MM.1S (cell line): ENCODE measurements at regions not wholly inside any gene's neighbourhood (a gene's known extent, or its start where the extent isn't known, plus 50 kb on each side); places are given as distances from the start of the nearest gene placed in this dataset.

Experiments used
- DNase-seq: peaks from one replicate; pipeline ENCODE4 v3.0.0-alpha.2; 2015
- H2AFZ ChIP-seq: fragments of 300-600 bp; sonication (generic); 2 replicates; pipeline ENCODE4 v1.6.0; 2016; ENCODE audit warnings: antibody characterized with exemption, low read length
- H3F3A ChIP-seq: fragments of 300-600 bp; sonication (generic); 2 replicates; pipeline ENCODE4 v1.6.1; 2016; ENCODE audit warnings: mild to moderate bottlenecking, antibody characterized with exemption, low read length, moderate library complexity, mixed read lengths; ENCODE audit not compliant: insufficient read depth
- H3K27ac ChIP-seq: fragments of 300-600 bp; sonication (generic); 2 replicates; pipeline ENCODE4 v1.5.1; 2016; ENCODE audit warnings: mild to moderate bottlenecking, low read length
- H3K27me3 ChIP-seq: fragments of 300-600 bp; sonication (generic); replicated peaks from 2 replicates; pipeline ENCODE4 v1.6.0; 2016; ENCODE audit warnings: low read length; ENCODE audit not compliant: insufficient read depth
- H3K36me3 ChIP-seq: fragments of 300-600 bp; sonication (generic); replicated peaks from 2 replicates; pipeline ENCODE4 v1.6.1; 2016; ENCODE audit warnings: mild to moderate bottlenecking, low read length, mixed read lengths; ENCODE audit not compliant: insufficient read depth
- H3K4me1 ChIP-seq: fragments of 300-600 bp; sonication (generic); 2 replicates; pipeline ENCODE4 v1.6.1; 2016; ENCODE audit warnings: low read length, mixed read lengths
- H3K4me2 ChIP-seq: fragments of 300-600 bp; sonication (generic); 2 replicates; pipeline ENCODE4 v1.6.0; 2016; ENCODE audit warnings: low read depth, low read length
- H3K4me3 ChIP-seq: fragments of 300-600 bp; sonication (generic); 2 replicates; pipeline ENCODE4 v1.5.1; 2016; ENCODE audit warnings: low read length, mixed read lengths
- H3K79me2 ChIP-seq: fragments of 300-600 bp; sonication (generic); 2 replicates; pipeline ENCODE4 v1.6.1; 2016; ENCODE audit warnings: mixed run types, low read length, mixed read lengths
- H3K9ac ChIP-seq: fragments of 300-600 bp; sonication (generic); 2 replicates; pipeline ENCODE4 v1.6.1; 2016; ENCODE audit warnings: low read length, mixed read lengths
- H3K9me2 ChIP-seq: fragments of 300-600 bp; sonication (generic); replicated peaks from 2 replicates; pipeline ENCODE4 v1.6.1; 2016; ENCODE audit warnings: mild to moderate bottlenecking, low read length, mixed read lengths; ENCODE audit not compliant: insufficient read depth
- H3K9me3 ChIP-seq: fragments of 300-600 bp; sonication (generic); replicated peaks from 2 replicates; pipeline ENCODE4 v1.6.1; 2016; ENCODE audit warnings: mild to moderate bottlenecking, low read length, mixed read lengths; ENCODE audit not compliant: insufficient read depth
- H4K20me1 ChIP-seq: fragments of 300-600 bp; sonication (generic); 2 replicates; pipeline ENCODE4 v1.6.1; 2016; ENCODE audit warnings: mild to moderate bottlenecking, low read length, moderate library complexity, mixed read lengths; ENCODE audit not compliant: insufficient read depth
- EZH2 ChIP-seq: fragments of 300-600 bp; sonication (generic); optimal IDR thresholded peaks from 2 replicates; pipeline ENCODE3; 2017; ENCODE audit warnings: low read depth, mild to moderate bottlenecking, antibody characterized with exemption, low read length, mixed read lengths
- EZH2phosphoT487 ChIP-seq: fragments of 300-600 bp; sonication (generic); IDR thresholded peaks from 2 replicates; pipeline ENCODE4 v1.6.1; 2018; ENCODE audit warnings: antibody characterized with exemption, low read length
- TF ChIP-seq, protein P1 (sequence below): fragments of 300-600 bp; sonication (generic); IDR thresholded peaks from 2 replicates; pipeline ENCODE4 v1.5.1; 2016; ENCODE audit warnings: antibody characterized with exemption, low read length, mixed read lengths

GRCh38 chr6:106759112-106759511 is 129.7 kb downstream of the QRSL1 start:
- Histone ChIP-seq H3K79me2 (no peaks in the 10 kb centered on the region), H3K4me2 (no peak overlapping the region), H3K27ac (no peak overlapping the region), H3K9ac (no peak overlapping the region), H3K27me3 (no peaks in the 10 kb centered on the region), H4K20me1 (no peaks in the 10 kb centered on the region), H3K36me3 (no peaks in the 10 kb centered on the region), H3K9me3 (no peaks in the 10 kb centered on the region), H2AFZ (no peak overlapping the region), H3K4me3 (no peak overlapping the region), H3K4me1 (no peaks in the 10 kb centered on the region), H3K9me2 (no peaks in the 10 kb centered on the region), H3F3A (no peaks in the 10 kb centered on the region)
- DNase-seq: no peak
- no peak for TF ChIP-seq EZH2

- no peaks in the 10 kb centered on the region for H3K79me2 ChIP-seq
- H3K27me3 ChIP-seq: no peaks in the 10 kb centered on the region
- no peak overlapping the region for H3K27ac ChIP-seq
These were observed 128.5 kb downstream of the QRSL1 start for GRCh38 chr6:106757722-106758467.

GRCh38 chr6:106757267-106757666 is 127.9 kb downstream of the QRSL1 start:
- no peaks in the 10 kb centered on the region for H3F3A ChIP-seq
- no peak overlapping the region for H2AFZ ChIP-seq
- no peaks in the 10 kb centered on the region for H3K9me2 ChIP-seq
- H3K27me3 ChIP-seq: no peaks in the 10 kb centered on the region
- no peaks in the 10 kb centered on the region for H3K4me1 ChIP-seq
- no peak overlapping the region for H3K4me3 ChIP-seq
- no peak overlapping the region for H3K9ac ChIP-seq
- H3K36me3 ChIP-seq: no peaks in the 10 kb centered on the region
- H3K4me2 ChIP-seq: no peak overlapping the region
- DNase-seq: no peak
- H4K20me1 ChIP-seq: no peaks in the 10 kb centered on the region
- no peaks in the 10 kb centered on the region for H3K9me3 ChIP-seq
- no peak overlapping the region for H3K27ac ChIP-seq
- TF ChIP-seq EZH2: no peak
- TF ChIP-seq, protein P1, sequence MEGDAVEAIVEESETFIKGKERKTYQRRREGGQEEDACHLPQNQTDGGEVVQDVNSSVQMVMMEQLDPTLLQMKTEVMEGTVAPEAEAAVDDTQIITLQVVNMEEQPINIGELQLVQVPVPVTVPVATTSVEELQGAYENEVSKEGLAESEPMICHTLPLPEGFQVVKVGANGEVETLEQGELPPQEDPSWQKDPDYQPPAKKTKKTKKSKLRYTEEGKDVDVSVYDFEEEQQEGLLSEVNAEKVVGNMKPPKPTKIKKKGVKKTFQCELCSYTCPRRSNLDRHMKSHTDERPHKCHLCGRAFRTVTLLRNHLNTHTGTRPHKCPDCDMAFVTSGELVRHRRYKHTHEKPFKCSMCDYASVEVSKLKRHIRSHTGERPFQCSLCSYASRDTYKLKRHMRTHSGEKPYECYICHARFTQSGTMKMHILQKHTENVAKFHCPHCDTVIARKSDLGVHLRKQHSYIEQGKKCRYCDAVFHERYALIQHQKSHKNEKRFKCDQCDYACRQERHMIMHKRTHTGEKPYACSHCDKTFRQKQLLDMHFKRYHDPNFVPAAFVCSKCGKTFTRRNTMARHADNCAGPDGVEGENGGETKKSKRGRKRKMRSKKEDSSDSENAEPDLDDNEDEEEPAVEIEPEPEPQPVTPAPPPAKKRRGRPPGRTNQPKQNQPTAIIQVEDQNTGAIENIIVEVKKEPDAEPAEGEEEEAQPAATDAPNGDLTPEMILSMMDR: no peak
- TF ChIP-seq EZH2phosphoT487: no peak
- no peaks in the 10 kb centered on the region for H3K79me2 ChIP-seq

More at GRCh38 chr6:106757722-106758467, 128.5 kb downstream of the QRSL1 start:
- Histone ChIP-seq H3K4me2 (no peak overlapping the region), H3K36me3 (no peaks in the 10 kb centered on the region), H3K9me2 (no peaks in the 10 kb centered on the region), H4K20me1 (no peaks in the 10 kb centered on the region), H3F3A (no peaks in the 10 kb centered on the region), H2AFZ (no peak overlapping the region), H3K9me3 (no peaks in the 10 kb centered on the region), H3K4me3 (no peak overlapping the region), H3K9ac (no peak overlapping the region), H3K4me1 (no peaks in the 10 kb centered on the region)
- DNase-seq: no peak
- TF ChIP-seq, protein P1: no peak
- TF ChIP-seq EZH2phosphoT487: no peak
- no peak for TF ChIP-seq EZH2

GRCh38 chr6:106754215-106754614 is 124.8 kb downstream of the QRSL1 start:
- Histone ChIP-seq H3K4me1 (no peaks in the 10 kb centered on the region), H3K27ac (no peak overlapping the region), H3F3A (no peaks in the 10 kb centered on the region), H3K9me2 (no peaks in the 10 kb centered on the region), H3K9ac (no peak overlapping the region), H2AFZ (no peak overlapping the region), H3K9me3 (no peaks in the 10 kb centered on the region), H4K20me1 (no peaks in the 10 kb centered on the region), H3K79me2 (no peaks in the 10 kb centered on the region), H3K4me2 (no peak overlapping the region), H3K4me3 (no peak overlapping the region), H3K27me3 (no peaks in the 10 kb centered on the region), H3K36me3 (no peaks in the 10 kb centered on the region)
- TF ChIP-seq EZH2 (no peak), EZH2phosphoT487 (no peak)
- TF ChIP-seq, protein P1: no peak
- DNase-seq: no peak
